ENCODE measurements at regions not wholly inside any gene's neighbourhood (a gene's known extent, or its start where the extent isn't known, plus 50 kb on each side); places are given as distances from the start of the nearest gene placed in this dataset.

DNA sequence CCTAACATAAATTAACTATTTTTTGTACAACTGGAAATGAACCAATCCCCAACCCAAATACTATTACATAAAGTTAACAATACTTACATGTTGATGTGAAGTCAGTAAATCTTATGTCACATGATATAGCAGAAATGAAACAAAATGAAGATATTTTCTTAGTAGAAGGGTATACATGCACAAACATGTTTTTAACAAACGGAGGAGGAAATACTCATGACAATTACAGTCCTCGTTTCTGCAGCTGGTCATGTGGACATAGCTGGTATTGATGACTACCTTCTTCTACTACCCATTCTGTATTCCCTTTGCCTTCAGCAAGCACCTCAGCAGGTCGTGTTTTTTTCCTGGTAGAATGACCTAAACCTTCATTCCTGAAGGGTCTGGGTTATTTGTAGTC, 252.3 kb downstream of the HTR7 start:
- Histone ChIP-seq H3K4me1 (ENCODE audit: insufficient read depth, low read length, poor library complexity, severe bottlenecking) (no peaks in the 10 kb centered on the region), H3K36me3 (ENCODE audit: insufficient read depth, low read length) (no peaks in the 10 kb centered on the region), H4K20me1 (ENCODE audit: insufficient read depth, low read length) (no peaks in the 10 kb centered on the region), H3K4me3 (ENCODE audit: low read depth, low read length, poor library complexity, severe bottlenecking) (no peak overlapping the region), H3K4me2 (ENCODE audit: low read length) (no peak overlapping the region), H3K9me2 (ENCODE audit: insufficient read depth, low read length) (no peaks in the 10 kb centered on the region), H3K27ac (ENCODE audit: low read depth, low read length, poor library complexity, severe bottlenecking) (no peak overlapping the region), H2AFZ (ENCODE audit: low read length) (no peak overlapping the region), H3K9me3 (ENCODE audit: low read length) (no peaks in the 10 kb centered on the region), H3K79me2 (ENCODE audit: insufficient read depth, low read depth, low read length) (no peaks in the 10 kb centered on the region)
- ChIA-PET CTCF (ENCODE audit: unreplicated experiment) (no interaction called here), POLR2A (no interaction called here)
- BruUV-seq (replicated peaks), result no TSS peak
- intact Hi-C loops (cut with micrococcal nuclease; ENCODE audit: unreplicated experiment), result no loop called here
- no peak for TF ChIP-seq EZH2phosphoT487 (IDR thresholded peaks at IDR 0.05; ENCODE audit: borderline replicate concordance, low read depth, low read length)
- TF ChIP-seq, protein P1, sequence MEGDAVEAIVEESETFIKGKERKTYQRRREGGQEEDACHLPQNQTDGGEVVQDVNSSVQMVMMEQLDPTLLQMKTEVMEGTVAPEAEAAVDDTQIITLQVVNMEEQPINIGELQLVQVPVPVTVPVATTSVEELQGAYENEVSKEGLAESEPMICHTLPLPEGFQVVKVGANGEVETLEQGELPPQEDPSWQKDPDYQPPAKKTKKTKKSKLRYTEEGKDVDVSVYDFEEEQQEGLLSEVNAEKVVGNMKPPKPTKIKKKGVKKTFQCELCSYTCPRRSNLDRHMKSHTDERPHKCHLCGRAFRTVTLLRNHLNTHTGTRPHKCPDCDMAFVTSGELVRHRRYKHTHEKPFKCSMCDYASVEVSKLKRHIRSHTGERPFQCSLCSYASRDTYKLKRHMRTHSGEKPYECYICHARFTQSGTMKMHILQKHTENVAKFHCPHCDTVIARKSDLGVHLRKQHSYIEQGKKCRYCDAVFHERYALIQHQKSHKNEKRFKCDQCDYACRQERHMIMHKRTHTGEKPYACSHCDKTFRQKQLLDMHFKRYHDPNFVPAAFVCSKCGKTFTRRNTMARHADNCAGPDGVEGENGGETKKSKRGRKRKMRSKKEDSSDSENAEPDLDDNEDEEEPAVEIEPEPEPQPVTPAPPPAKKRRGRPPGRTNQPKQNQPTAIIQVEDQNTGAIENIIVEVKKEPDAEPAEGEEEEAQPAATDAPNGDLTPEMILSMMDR (conservative IDR thresholded peaks at IDR 0.05; ENCODE audit: low read length), result no peak
- no peak for DNase-seq (ENCODE audit: low spot score)

DNA sequence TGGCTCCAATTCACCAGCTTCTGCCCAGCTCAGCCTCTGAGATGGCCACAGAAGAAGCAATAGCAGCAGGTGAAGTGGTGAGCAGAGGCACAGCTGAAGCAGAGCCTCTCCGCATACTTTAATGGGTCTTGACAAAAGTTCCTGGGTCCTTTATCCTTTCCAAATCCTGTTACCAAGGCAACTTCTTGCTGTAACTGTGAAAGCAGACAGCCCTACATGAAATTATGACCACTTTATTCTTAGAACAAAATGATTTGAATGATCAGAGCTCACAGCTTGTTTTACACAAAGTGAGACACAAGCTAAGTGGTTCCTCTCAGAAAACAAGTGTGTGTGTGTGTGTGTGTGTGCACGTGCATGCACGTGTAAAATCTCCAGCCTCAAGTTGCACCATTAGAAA, 245.6 kb downstream of the HTR7 start:
- intact Hi-C loops (cut with micrococcal nuclease; ENCODE audit: unreplicated experiment), result no loop called here
- Histone ChIP-seq H3K27ac (ENCODE audit: low read depth, low read length, poor library complexity, severe bottlenecking) (no peak overlapping the region), H2AFZ (ENCODE audit: low read length) (no peak overlapping the region), H3K79me2 (ENCODE audit: insufficient read depth, low read depth, low read length) (no peaks in the 10 kb centered on the region), H4K20me1 (ENCODE audit: insufficient read depth, low read length) (no peaks in the 10 kb centered on the region), H3K9me2 (ENCODE audit: insufficient read depth, low read length) (no peaks in the 10 kb centered on the region), H3K4me2 (ENCODE audit: low read length) (no peak overlapping the region), H3K4me3 (ENCODE audit: low read depth, low read length, poor library complexity, severe bottlenecking) (no peak overlapping the region), H3K9me3 (ENCODE audit: low read length) (no peaks in the 10 kb centered on the region), H3K4me1 (ENCODE audit: insufficient read depth, low read length, poor library complexity, severe bottlenecking) (no peaks in the 10 kb centered on the region), H3K36me3 (ENCODE audit: insufficient read depth, low read length) (no peaks in the 10 kb centered on the region)
- no TSS peak for BruUV-seq (replicated peaks)
- TF ChIP-seq, protein P1 (conservative IDR thresholded peaks at IDR 0.05; ENCODE audit: low read length), result no peak
- no peak for TF ChIP-seq EZH2phosphoT487 (IDR thresholded peaks at IDR 0.05; ENCODE audit: borderline replicate concordance, low read depth, low read length)
- ChIA-PET POLR2A (interaction anchor here (0.9 kb wide), 1 partner anchor 8 kb away, joined by 3 read pairs; no protein-coding TSS in a partner anchor), CTCF (ENCODE audit: unreplicated experiment) (no interaction called here)
- no peak for DNase-seq (ENCODE audit: low spot score)

DNA sequence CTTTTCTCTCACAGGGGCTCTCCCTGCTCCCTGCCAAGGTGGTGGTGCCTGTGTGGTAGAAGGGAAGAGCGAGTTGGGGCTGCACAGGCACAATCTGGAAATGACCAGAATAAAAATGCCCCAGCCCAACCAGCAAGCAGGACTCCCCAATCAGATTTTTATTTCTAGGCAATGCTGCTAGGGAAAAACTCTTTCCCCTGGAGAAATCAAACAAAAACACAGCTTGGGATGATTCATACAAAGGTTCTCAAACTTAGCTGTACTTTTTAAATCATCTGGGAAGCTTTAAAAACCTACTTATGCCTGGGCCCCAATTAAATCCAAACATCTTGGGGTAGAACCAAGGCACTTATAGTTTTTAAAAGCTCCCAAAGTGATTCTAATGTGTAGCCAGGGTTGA, 243.2 kb downstream of the HTR7 start:
- POLR2A ChIA-PET, result interaction anchor here (0.8 kb wide), 1 partner anchor 20 kb away, joined by 3 read pairs; no protein-coding TSS in a partner anchor

More for the DNA sequence above, 243.2 kb downstream of the HTR7 start:
- DNase-seq (ENCODE audit: low spot score), result no peak
- Histone ChIP-seq H3K27ac (ENCODE audit: low read depth, low read length, poor library complexity, severe bottlenecking) (no peak overlapping the region), H3K4me2 (ENCODE audit: low read length) (no peak overlapping the region), H3K36me3 (ENCODE audit: insufficient read depth, low read length) (no peaks in the 10 kb centered on the region), H4K20me1 (ENCODE audit: insufficient read depth, low read length) (no peaks in the 10 kb centered on the region), H3K9me3 (ENCODE audit: low read length) (no peaks in the 10 kb centered on the region), H3K4me1 (ENCODE audit: insufficient read depth, low read length, poor library complexity, severe bottlenecking) (no peaks in the 10 kb centered on the region), H3K79me2 (ENCODE audit: insufficient read depth, low read depth, low read length) (no peaks in the 10 kb centered on the region), H3K9me2 (ENCODE audit: insufficient read depth, low read length) (no peaks in the 10 kb centered on the region), H2AFZ (ENCODE audit: low read length) (no peak overlapping the region), H3K4me3 (ENCODE audit: low read depth, low read length, poor library complexity, severe bottlenecking) (no peak overlapping the region)
- CTCF ChIA-PET (ENCODE audit: unreplicated experiment), result no interaction called here
- intact Hi-C loops (cut with micrococcal nuclease; ENCODE audit: unreplicated experiment), result no loop called here
- no peak for TF ChIP-seq EZH2phosphoT487 (IDR thresholded peaks at IDR 0.05; ENCODE audit: borderline replicate concordance, low read depth, low read length)
- TF ChIP-seq, protein P1 (conservative IDR thresholded peaks at IDR 0.05; ENCODE audit: low read length), result no peak
- no TSS peak for BruUV-seq (replicated peaks)

All from OCI-LY7 (cell line).